ENCODE measurements at regions not wholly inside any gene's neighbourhood (a gene's known extent, or its start where the extent isn't known, plus 50 kb on each side); places are given as distances from the start of the nearest gene placed in this dataset.
A peak's percentile ranks its signal among the peaks of the same experiment; 100 is the strongest.

GRCh38 chr3:181384970-181385369, 326.8 kb upstream of the SOX2 start:
- Mint-ChIP-seq H3K27ac (no peak overlapping the region), H3K36me3 (no peaks in the 10 kb centered on the region), H3K27me3 (no peaks in the 10 kb centered on the region), H3K4me3 (peak overlapping the region in 1 of 4 donors; percentile 19), H3K4me1 (no peaks in the 10 kb centered on the region), H3K9me3 (peaks cover 2 to 11% (median 6%) of the 10 kb centered on the region in 3 donors)

GRCh38 chr3:181383760-181384159, 328.0 kb upstream of the SOX2 start:
- no peak overlapping the region for H3K27ac Mint-ChIP-seq
- H3K36me3 Mint-ChIP-seq, result no peaks in the 10 kb centered on the region
- H3K4me1 Mint-ChIP-seq, result no peaks in the 10 kb centered on the region
- no peak overlapping the region for H3K4me3 Mint-ChIP-seq
- peaks cover 2 to 11% (median 6%) of the 10 kb centered on the region in 3 donors for H3K9me3 Mint-ChIP-seq
- H3K27me3 Mint-ChIP-seq, result no peaks in the 10 kb centered on the region

- H3K27ac Mint-ChIP-seq, result no peak overlapping the region
- no peaks in the 10 kb centered on the region for H3K27me3 Mint-ChIP-seq
- H3K4me3 Mint-ChIP-seq, result no peak overlapping the region
- H3K36me3 Mint-ChIP-seq, result no peaks in the 10 kb centered on the region
- no peaks in the 10 kb centered on the region for H3K4me1 Mint-ChIP-seq
- H3K9me3 Mint-ChIP-seq, result peaks cover 2 to 11% (median 6%) of the 10 kb centered on the region in 3 donors
Observed at GRCh38 chr3:181383201-181383600, 328.5 kb upstream of the SOX2 start.

- Mint-ChIP-seq H3K36me3 (no peaks in the 10 kb centered on the region), H3K4me3 (no peak overlapping the region), H3K9me3 (peaks cover 2 to 8% (median 6%) of the 10 kb centered on the region in 3 donors), H3K27me3 (no peaks in the 10 kb centered on the region), H3K4me1 (no peaks in the 10 kb centered on the region), H3K27ac (no peak overlapping the region)
Observed at GRCh38 chr3:181382656-181383055, 329.1 kb upstream of the SOX2 start.

GRCh38 chr3:181379278-181379677, 332.4 kb upstream of the SOX2 start:
- Mint-ChIP-seq H3K9me3 (peaks cover 2 to 8% (median 7%) of the 10 kb centered on the region in 3 donors), H3K27me3 (no peaks in the 10 kb centered on the region), H3K4me1 (no peaks in the 10 kb centered on the region), H3K36me3 (no peaks in the 10 kb centered on the region), H3K27ac (no peak overlapping the region), H3K4me3 (no peak overlapping the region)

GRCh38 chr3:181369637-181370036, 342.1 kb upstream of the SOX2 start:
- Mint-ChIP-seq H3K27ac (no peak overlapping the region), H3K27me3 (no peaks in the 10 kb centered on the region), H3K4me1 (no peaks in the 10 kb centered on the region), H3K9me3 (peaks cover 0 to 6% (median 0%) of the 10 kb centered on the region in 3 donors), H3K36me3 (no peaks in the 10 kb centered on the region), H3K4me3 (no peak overlapping the region)

GRCh38 chr3:181363231-181363630, 348.5 kb upstream of the SOX2 start:
- no peaks in the 10 kb centered on the region for H3K27me3 Mint-ChIP-seq
- no peaks in the 10 kb centered on the region for H3K36me3 Mint-ChIP-seq
- peaks cover 0 to 5% (median 3%) of the 10 kb centered on the region in 3 donors for H3K9me3 Mint-ChIP-seq
- H3K4me1 Mint-ChIP-seq, result no peaks in the 10 kb centered on the region
- no peak overlapping the region for H3K4me3 Mint-ChIP-seq
- no peak overlapping the region for H3K27ac Mint-ChIP-seq

GRCh38 chr3:181362378-181362777, 349.3 kb upstream of the SOX2 start:
- Mint-ChIP-seq H3K4me3 (no peak overlapping the region), H3K9me3 (peaks cover 0 to 5% (median 3%) of the 10 kb centered on the region in 3 donors), H3K36me3 (no peaks in the 10 kb centered on the region), H3K27me3 (no peaks in the 10 kb centered on the region), H3K4me1 (no peaks in the 10 kb centered on the region), H3K27ac (no peak overlapping the region)

GRCh38 chr3:181358562-181358961, 353.2 kb upstream of the SOX2 start:
- Mint-ChIP-seq H3K27me3 (no peaks in the 10 kb centered on the region), H3K9me3 (peaks cover 0 to 6% (median 5%) of the 10 kb centered on the region in 3 donors), H3K36me3 (no peaks in the 10 kb centered on the region), H3K4me1 (no peaks in the 10 kb centered on the region), H3K27ac (no peak overlapping the region), H3K4me3 (no peak overlapping the region)

GRCh38 chr3:181358060-181358459, 353.7 kb upstream of the SOX2 start:
- Mint-ChIP-seq H3K27me3 (no peaks in the 10 kb centered on the region), H3K36me3 (no peaks in the 10 kb centered on the region), H3K9me3 (peaks cover 0 to 6% (median 5%) of the 10 kb centered on the region in 3 donors), H3K4me3 (no peak overlapping the region), H3K4me1 (no peaks in the 10 kb centered on the region), H3K27ac (no peak overlapping the region)

- Mint-ChIP-seq H3K4me3 (no peak overlapping the region), H3K36me3 (no peaks in the 10 kb centered on the region), H3K27ac (no peak overlapping the region), H3K9me3 (peaks cover 0 to 3% (median 2%) of the 10 kb centered on the region in 3 donors), H3K4me1 (no peaks in the 10 kb centered on the region), H3K27me3 (no peaks in the 10 kb centered on the region)
Observed at GRCh38 chr3:181354140-181354539, 357.6 kb upstream of the SOX2 start.

- Mint-ChIP-seq H3K4me1 (peaks cover 0 to 2% (median 0%) of the 10 kb centered on the region in 3 donors), H3K27me3 (no peaks in the 10 kb centered on the region), H3K27ac (no peak overlapping the region), H3K4me3 (no peak overlapping the region), H3K36me3 (no peaks in the 10 kb centered on the region), H3K9me3 (peaks cover 0 to 5% (median 0%) of the 10 kb centered on the region in 3 donors)
Observed at GRCh38 chr3:181344331-181344730, 354.8 kb upstream of the DNAJC19 start.

- no peaks in the 10 kb centered on the region for H3K4me1 Mint-ChIP-seq
- peaks cover 0 to 5% (median 0%) of the 10 kb centered on the region in 3 donors for H3K9me3 Mint-ChIP-seq
Observed at GRCh38 chr3:181336597-181336996, 347.1 kb upstream of the DNAJC19 start.

GRCh38 chr3:181333394-181333793, 343.9 kb upstream of the DNAJC19 start:
- H3K27me3 Mint-ChIP-seq, result no peaks in the 10 kb centered on the region
- H3K4me3 Mint-ChIP-seq, result no peak overlapping the region
- no peak overlapping the region for H3K27ac Mint-ChIP-seq
- H3K9me3 Mint-ChIP-seq, result peaks cover 0 to 5% (median 0%) of the 10 kb centered on the region in 3 donors
- H3K36me3 Mint-ChIP-seq, result no peaks in the 10 kb centered on the region
- H3K4me1 Mint-ChIP-seq, result no peaks in the 10 kb centered on the region

More at GRCh38 chr3:181336597-181336996, 347.1 kb upstream of the DNAJC19 start:
- Mint-ChIP-seq H3K27me3 (no peaks in the 10 kb centered on the region), H3K4me3 (no peak overlapping the region), H3K36me3 (no peaks in the 10 kb centered on the region), H3K27ac (no peak overlapping the region)

- H3K36me3 Mint-ChIP-seq, result no peaks in the 10 kb centered on the region
- no peak overlapping the region for H3K27ac Mint-ChIP-seq
- H3K27me3 Mint-ChIP-seq, result no peaks in the 10 kb centered on the region
- no peaks in the 10 kb centered on the region for H3K9me3 Mint-ChIP-seq
- no peaks in the 10 kb centered on the region for H3K4me1 Mint-ChIP-seq
- H3K4me3 Mint-ChIP-seq, result no peak overlapping the region
Observed at GRCh38 chr3:181330821-181331563, 341.5 kb upstream of the DNAJC19 start.

GRCh38 chr3:181330257-181330656, 340.7 kb upstream of the DNAJC19 start:
- H3K36me3 Mint-ChIP-seq, result no peaks in the 10 kb centered on the region
- no peak overlapping the region for H3K27ac Mint-ChIP-seq
- no peaks in the 10 kb centered on the region for H3K27me3 Mint-ChIP-seq
- H3K9me3 Mint-ChIP-seq, result no peaks in the 10 kb centered on the region
- H3K4me1 Mint-ChIP-seq, result no peaks in the 10 kb centered on the region
- no peak overlapping the region for H3K4me3 Mint-ChIP-seq
